MM.1S (cell line): ENCODE measurements at regions not wholly inside any gene's neighbourhood (a gene's known extent, or its start where the extent isn't known, plus 50 kb on each side); places are given as distances from the start of the nearest gene placed in this dataset.
"Not testable (repeated sequence)": the region's sequence is repeated elsewhere in the genome, so short reads cannot be mapped to it uniquely, and the experiment has no call there.

Experiments used
- CTCF ChIP-seq: fragments of 300-600 bp; sonication (generic); IDR thresholded peaks from 2 replicates; pipeline ENCODE4 v1.5.1; 2016; ENCODE audit warnings: antibody characterized with exemption, low read length, mixed read lengths
- EZH2 ChIP-seq: fragments of 300-600 bp; sonication (generic); optimal IDR thresholded peaks from 2 replicates; pipeline ENCODE3; 2017; ENCODE audit warnings: low read depth, mild to moderate bottlenecking, antibody characterized with exemption, low read length, mixed read lengths
- EZH2phosphoT487 ChIP-seq: fragments of 300-600 bp; sonication (generic); IDR thresholded peaks from 2 replicates; pipeline ENCODE4 v1.6.1; 2018; ENCODE audit warnings: antibody characterized with exemption, low read length

DNA sequence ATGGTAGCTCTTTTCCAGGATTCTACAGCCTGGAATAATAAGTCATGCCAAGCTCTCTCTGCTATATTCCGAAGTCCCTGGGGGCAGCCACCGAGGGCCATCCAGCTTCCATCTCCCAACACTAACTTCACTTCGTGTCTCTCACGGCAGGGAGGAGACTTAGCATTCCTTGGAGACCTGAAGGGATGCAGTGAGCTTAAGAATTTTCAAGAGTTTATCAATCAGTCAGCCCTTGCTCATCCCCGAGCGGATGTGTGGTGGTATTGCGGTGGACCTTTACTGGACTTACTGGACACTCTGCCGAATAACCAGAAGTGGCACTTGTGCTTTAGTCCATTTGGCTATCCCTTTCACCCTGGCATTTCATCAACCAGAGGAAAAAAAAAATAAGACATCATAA, 294.7 kb upstream of the SGCG start:
- TF ChIP-seq CTCF, EZH2, EZH2phosphoT487: not testable (repeated sequence)
